ENCODE measurements at regions not wholly inside any gene's neighbourhood (a gene's known extent, or its start where the extent isn't known, plus 50 kb on each side); places are given as distances from the start of the nearest gene placed in this dataset.
"Not testable (repeated sequence)": the region's sequence is repeated elsewhere in the genome, so short reads cannot be mapped to it uniquely, and the experiment has no call there.

- no peaks in the 10 kb centered on the region for H3K36me3 ChIP-seq
- intact Hi-C loops (cut with DNase I): no loop called here
- H3K4me3 ChIP-seq (replicated peaks in 1 of 3): no peak overlapping the region
- TF ChIP-seq POLR2A (IDR thresholded peaks at IDR 0.05): no peak
- TF ChIP-seq, protein P1, sequence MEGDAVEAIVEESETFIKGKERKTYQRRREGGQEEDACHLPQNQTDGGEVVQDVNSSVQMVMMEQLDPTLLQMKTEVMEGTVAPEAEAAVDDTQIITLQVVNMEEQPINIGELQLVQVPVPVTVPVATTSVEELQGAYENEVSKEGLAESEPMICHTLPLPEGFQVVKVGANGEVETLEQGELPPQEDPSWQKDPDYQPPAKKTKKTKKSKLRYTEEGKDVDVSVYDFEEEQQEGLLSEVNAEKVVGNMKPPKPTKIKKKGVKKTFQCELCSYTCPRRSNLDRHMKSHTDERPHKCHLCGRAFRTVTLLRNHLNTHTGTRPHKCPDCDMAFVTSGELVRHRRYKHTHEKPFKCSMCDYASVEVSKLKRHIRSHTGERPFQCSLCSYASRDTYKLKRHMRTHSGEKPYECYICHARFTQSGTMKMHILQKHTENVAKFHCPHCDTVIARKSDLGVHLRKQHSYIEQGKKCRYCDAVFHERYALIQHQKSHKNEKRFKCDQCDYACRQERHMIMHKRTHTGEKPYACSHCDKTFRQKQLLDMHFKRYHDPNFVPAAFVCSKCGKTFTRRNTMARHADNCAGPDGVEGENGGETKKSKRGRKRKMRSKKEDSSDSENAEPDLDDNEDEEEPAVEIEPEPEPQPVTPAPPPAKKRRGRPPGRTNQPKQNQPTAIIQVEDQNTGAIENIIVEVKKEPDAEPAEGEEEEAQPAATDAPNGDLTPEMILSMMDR (IDR thresholded peaks at IDR 0.05): no peak
- WGBS, 2 donors: 85 to 86% methylated on average over 2 of the region's 2 CpGs
- H3K27ac ChIP-seq: no peak overlapping the region
- no peaks in the 10 kb centered on the region for H3K9me3 ChIP-seq
- no peak for DNase-seq
- H3K27me3 ChIP-seq: no peaks in the 10 kb centered on the region
- no peaks in the 10 kb centered on the region for H3K4me1 ChIP-seq
Measured at GRCh38 chr5:96172436-96172835, 210.8 kb upstream of the ELL2 start.

DNA sequence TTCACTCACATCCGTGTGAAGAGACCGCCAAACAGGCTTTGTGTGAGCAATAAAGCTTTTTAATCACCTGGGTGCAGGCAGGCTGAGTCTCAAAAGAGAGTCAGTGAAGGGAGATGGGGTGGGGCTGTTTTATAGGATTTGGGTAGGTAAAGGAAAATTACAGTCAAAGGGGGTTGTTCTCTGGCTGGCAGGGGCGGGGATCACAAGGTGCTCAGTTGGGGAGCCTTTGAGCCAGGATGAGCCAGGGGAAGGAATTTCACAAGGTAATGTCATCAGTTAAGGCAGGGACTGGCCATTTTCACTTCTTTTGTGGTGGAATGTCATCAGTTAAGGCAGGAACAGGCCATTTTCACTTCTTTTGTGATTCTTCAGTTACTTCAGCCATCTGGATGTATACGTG, 210.3 kb upstream of the ELL2 start:
- H3K4me1 ChIP-seq; H3K27me3 ChIP-seq; H3K27ac ChIP-seq; H3K9me3 ChIP-seq; H3K36me3 ChIP-seq; intact Hi-C loops (cut with DNase I); H3K4me3 ChIP-seq (replicated peaks in 1 of 3); DNase-seq: not testable (repeated sequence)
- 88 to 93% methylated on average over 4 of the region's 4 CpGs for WGBS, 2 donors

DNA sequence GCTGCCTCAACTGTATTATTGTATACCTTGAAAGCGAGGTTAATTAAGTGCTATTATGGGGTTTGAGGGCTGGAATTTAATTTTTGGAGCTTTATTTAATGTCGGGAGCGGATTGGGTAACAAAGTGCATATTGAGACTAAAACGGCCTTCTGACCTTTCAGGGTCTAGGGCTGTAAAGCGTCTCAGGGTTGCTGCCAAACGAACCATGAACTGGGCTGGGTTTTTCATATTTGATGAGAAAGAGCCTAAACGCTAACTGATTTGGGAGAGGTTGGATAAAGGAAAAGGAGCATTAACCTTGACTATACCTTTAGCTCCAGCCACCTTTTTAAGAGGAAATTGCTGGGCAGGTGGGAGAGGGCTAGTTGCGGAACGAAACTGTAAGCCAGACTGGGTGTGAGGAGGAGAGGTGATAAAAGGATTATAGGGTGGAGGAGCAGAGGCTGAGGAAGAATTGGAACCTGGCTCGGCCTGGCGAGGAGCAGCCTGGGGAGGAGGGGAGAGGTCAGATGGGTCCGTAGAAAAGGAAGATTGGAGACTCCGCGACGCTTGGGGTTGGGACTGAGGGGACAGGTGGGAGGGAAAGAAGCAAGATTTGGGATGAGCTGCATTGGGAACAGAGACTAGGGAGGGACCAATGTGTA, 209.0 kb upstream of the ELL2 start:
- H3K4me3 ChIP-seq (replicated peaks in 1 of 3); DNase-seq; H3K27me3 ChIP-seq; H3K9me3 ChIP-seq; H3K27ac ChIP-seq; intact Hi-C loops (cut with DNase I); H3K4me1 ChIP-seq; H3K36me3 ChIP-seq: not testable (repeated sequence)
- WGBS, 2 donors: 91 to 94% methylated on average over 15 of the region's 15 CpGs

- H3K9me3 ChIP-seq; DNase-seq; H3K36me3 ChIP-seq; H3K4me1 ChIP-seq; intact Hi-C loops (cut with DNase I); H3K27me3 ChIP-seq; H3K27ac ChIP-seq; H3K4me3 ChIP-seq (replicated peaks in 1 of 3): not testable (repeated sequence)
- 91 to 92% methylated on average over 8 of the region's 8 CpGs for WGBS, 2 donors
Measured at GRCh38 chr5:96168833-96169232, 207.2 kb upstream of the ELL2 start.

DNA sequence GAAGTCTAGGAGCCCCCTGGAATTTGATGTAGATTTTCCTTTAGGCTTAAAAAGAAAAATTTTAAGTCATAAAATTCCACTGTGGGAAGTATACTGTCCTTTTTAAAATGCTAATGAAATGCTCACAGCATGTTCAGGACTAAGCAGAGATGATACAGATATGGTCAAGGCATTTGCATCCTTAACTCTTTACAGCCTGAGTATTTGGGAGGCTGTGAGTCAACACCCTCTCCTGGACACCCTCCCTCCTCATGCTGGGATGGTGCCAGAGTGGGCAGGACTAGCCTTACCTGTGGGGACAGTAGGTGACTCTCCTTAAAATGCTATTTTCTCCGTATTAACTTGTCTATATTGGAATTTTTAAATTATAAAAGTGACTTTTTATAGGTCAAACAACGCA, 197.4 kb upstream of the ELL2 start:
- Histone ChIP-seq H3K27ac (no peak overlapping the region), H3K36me3 (no peaks in the 10 kb centered on the region), H3K9me3 (no peaks in the 10 kb centered on the region), H3K4me3 (replicated peaks in 1 of 3) (no peak overlapping the region), H3K4me1 (no peaks in the 10 kb centered on the region), H3K27me3 (no peaks in the 10 kb centered on the region)
- 94 to 95% methylated on average over 2 of the region's 2 CpGs for WGBS, 2 donors
- intact Hi-C loops (cut with DNase I): no loop called here
- no peak for DNase-seq
- TF ChIP-seq POLR2A (IDR thresholded peaks at IDR 0.05): no peak
- TF ChIP-seq, protein P1 (IDR thresholded peaks at IDR 0.05): no peak

DNA sequence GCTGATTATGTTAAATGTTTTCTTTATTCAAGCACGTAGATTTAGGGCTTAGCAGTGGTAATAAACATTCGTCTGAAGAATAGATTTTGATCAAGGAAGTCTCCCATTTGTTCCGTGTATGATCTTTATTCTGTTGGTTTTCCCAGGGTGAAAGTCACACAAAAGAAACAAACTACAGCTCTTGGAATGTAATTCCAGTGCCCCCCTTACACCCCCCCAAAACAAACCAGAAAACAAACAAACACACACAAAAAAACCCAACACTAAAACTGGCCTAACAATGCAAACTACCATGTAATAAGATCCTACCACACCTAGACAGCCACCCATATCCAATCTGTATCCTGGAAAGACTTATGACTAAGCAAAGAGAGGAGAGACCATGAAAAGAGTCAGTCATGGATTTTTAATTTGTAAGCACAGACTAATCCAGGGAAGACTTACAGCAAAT, 196.2 kb upstream of the ELL2 start:
- H3K27ac ChIP-seq: no peak overlapping the region

More for the DNA sequence above, 196.2 kb upstream of the ELL2 start:
- Histone ChIP-seq H3K4me1 (no peaks in the 10 kb centered on the region), H3K27me3 (no peaks in the 10 kb centered on the region), H3K36me3 (no peaks in the 10 kb centered on the region), H3K9me3 (no peaks in the 10 kb centered on the region), H3K4me3 (replicated peaks in 1 of 3) (no peak overlapping the region)
- no peak for TF ChIP-seq POLR2A (IDR thresholded peaks at IDR 0.05)
- TF ChIP-seq, protein P1 (IDR thresholded peaks at IDR 0.05): no peak
- intact Hi-C loops (cut with DNase I): no loop called here
- WGBS, 2 donors: 83 to 84% methylated on average over 3 of the region's 3 CpGs
- no peak for DNase-seq
